Kidney epithelial cell (primary cell): ENCODE measurements at regions not wholly inside any gene's neighbourhood (a gene's known extent, or its start where the extent isn't known, plus 50 kb on each side); places are given as distances from the start of the nearest gene placed in this dataset.

ENCODE experiments used
- DNase-seq: peaks from one replicate; pipeline ENCODE4 v3.0.0-alpha.2; 2010; ENCODE audit warnings: low read depth
- H3K27me3 ChIP-seq: 2 replicates; pipeline ENCODE4 v1.6.0; 2011; ENCODE audit warnings: low read length; ENCODE audit not compliant: control insufficient read depth, insufficient read depth
- H3K36me3 ChIP-seq: 2 replicates; pipeline ENCODE4 v1.5.1; 2011; ENCODE audit warnings: low read length; ENCODE audit not compliant: control insufficient read depth, insufficient read depth
- H3K4me3 ChIP-seq: 2 replicates; pipeline ENCODE4 v1.5.1; 2011; ENCODE audit warnings: low read depth, mild to moderate bottlenecking, control low read depth, low read length
- TF ChIP-seq, protein P1 (sequence below): IDR thresholded peaks from 2 replicates; pipeline ENCODE4 v1.5.1; 2011; ENCODE audit warnings: mild to moderate bottlenecking, moderate library complexity, low read length, control low read depth, inconsistent platforms; ENCODE audit not compliant: insufficient read depth, poor library complexity, severe bottlenecking

GRCh38 chr14:53524391-53524790, 371.3 kb upstream of the DDHD1 start:
- Histone ChIP-seq H3K36me3 (no peaks in the 10 kb centered on the region), H3K4me3 (no peak overlapping the region), H3K27me3 (no peaks in the 10 kb centered on the region)
- TF ChIP-seq, protein P1, sequence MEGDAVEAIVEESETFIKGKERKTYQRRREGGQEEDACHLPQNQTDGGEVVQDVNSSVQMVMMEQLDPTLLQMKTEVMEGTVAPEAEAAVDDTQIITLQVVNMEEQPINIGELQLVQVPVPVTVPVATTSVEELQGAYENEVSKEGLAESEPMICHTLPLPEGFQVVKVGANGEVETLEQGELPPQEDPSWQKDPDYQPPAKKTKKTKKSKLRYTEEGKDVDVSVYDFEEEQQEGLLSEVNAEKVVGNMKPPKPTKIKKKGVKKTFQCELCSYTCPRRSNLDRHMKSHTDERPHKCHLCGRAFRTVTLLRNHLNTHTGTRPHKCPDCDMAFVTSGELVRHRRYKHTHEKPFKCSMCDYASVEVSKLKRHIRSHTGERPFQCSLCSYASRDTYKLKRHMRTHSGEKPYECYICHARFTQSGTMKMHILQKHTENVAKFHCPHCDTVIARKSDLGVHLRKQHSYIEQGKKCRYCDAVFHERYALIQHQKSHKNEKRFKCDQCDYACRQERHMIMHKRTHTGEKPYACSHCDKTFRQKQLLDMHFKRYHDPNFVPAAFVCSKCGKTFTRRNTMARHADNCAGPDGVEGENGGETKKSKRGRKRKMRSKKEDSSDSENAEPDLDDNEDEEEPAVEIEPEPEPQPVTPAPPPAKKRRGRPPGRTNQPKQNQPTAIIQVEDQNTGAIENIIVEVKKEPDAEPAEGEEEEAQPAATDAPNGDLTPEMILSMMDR = no peak
- no peak for DNase-seq

DNA sequence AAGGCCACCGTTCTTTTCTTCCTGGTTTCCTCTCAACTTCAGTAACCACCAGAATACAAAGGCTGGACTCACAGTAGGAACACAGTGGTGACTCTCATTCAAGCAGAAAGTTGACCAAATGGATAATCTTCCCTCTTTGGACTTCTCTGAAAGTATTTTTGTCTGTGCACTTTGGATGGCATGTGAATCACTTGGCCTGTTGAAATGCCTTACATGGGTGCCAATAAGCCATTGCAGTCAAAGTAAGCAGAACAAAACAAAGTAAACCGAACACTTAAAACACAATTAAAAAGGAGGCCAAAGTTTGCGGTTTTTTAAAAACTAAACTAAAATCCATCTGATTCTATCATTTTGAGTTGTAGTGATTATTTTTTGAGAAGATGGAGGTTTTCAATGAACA, 370.1 kb upstream of the DDHD1 start:
- TF ChIP-seq, protein P1 = no peak
- Histone ChIP-seq H3K27me3 (no peaks in the 10 kb centered on the region), H3K36me3 (no peaks in the 10 kb centered on the region), H3K4me3 (no peak overlapping the region)
- DNase-seq = no peak

- TF ChIP-seq, protein P1 = no peak
- no peaks in the 10 kb centered on the region for H3K36me3 ChIP-seq
- no peak overlapping the region for H3K4me3 ChIP-seq
- H3K27me3 ChIP-seq = no peaks in the 10 kb centered on the region
- DNase-seq = no peak
These were observed 367.2 kb upstream of the DDHD1 start for GRCh38 chr14:53520078-53520928.

DNA sequence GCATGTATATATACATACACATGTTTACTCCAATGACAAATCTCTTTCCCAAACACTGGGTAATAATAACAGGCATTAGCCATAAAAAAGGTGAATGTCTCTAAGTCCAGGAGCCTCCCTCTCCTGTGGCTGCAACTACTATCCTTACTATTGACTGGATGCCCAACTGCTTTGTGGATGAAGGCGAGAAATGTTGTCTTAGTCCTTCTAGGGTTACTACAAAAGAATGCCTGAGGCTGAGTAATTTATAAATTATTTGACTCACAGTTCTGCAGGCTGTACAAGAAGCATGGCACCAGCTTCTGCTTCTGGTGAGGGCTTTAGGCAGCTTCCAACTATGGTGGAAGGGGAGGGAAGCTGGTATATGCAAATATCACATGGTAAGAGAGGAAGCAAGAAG, 366.0 kb upstream of the DDHD1 start:
- H3K27me3 ChIP-seq = no peaks in the 10 kb centered on the region
- TF ChIP-seq, protein P1 = no peak
- H3K36me3 ChIP-seq = no peaks in the 10 kb centered on the region
- H3K4me3 ChIP-seq = no peak overlapping the region
- no peak for DNase-seq

DNA sequence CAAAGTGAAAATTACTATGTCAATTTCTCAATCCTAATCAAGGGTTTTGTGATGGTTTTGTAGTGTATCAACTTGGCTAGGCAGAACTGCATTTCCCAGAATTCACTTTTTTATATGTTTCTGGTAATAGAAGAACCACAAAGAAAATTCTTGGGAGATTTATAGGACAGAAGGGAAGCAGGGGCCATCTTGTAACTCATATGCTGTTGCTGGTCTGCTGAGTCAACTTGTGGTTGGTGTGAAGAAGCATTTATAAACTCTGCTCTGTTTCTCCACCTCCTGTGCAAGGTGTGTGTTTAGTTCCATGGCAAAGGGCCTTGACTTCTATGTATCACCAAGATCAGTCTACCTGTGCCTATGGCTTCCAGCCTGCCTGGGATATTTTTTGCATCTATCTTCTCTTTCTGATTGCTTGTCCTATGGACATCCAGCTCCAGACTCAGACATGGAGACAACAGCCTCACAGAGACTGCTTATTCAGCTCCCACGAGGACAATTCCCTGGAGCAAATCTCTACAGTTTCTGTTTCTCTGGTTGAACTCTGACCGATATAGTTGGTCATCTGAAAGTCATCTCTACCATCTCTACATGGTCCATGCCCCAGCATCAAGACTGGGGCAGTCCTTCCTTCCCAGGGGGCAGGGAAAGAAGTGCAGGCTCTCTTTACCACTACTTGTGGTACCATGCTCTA, 364.3 kb upstream of the DDHD1 start:
- TF ChIP-seq, protein P1 = no peak

More for the DNA sequence above, 364.3 kb upstream of the DDHD1 start:
- Histone ChIP-seq H3K36me3 (no peaks in the 10 kb centered on the region), H3K4me3 (no peak overlapping the region), H3K27me3 (no peaks in the 10 kb centered on the region)
- DNase-seq = no peak
